ACC112 (cell line): ENCODE measurements at regions not wholly inside any gene's neighbourhood (a gene's known extent, or its start where the extent isn't known, plus 50 kb on each side); places are given as distances from the start of the nearest gene placed in this dataset.

Experiments
- H2AFZ ChIP-seq: fragments of 200-600 bp; sonication (generic); one replicate; pipeline ENCODE4 v1.6.0; 2017; ENCODE audit warnings: antibody characterized with exemption, low read length; ENCODE audit not compliant: unreplicated experiment
- H3K27ac ChIP-seq: fragments of 200-600 bp; sonication (generic); 2 replicates; pipeline ENCODE4 v1.5.1; 2014; ENCODE audit warnings: low read depth, mild to moderate bottlenecking, antibody characterized with exemption, low read length, moderate library complexity
- H3K27me3 ChIP-seq: fragments of 200-600 bp; sonication (generic); 2 replicates; pipeline ENCODE4 v1.6.1; 2014; ENCODE audit warnings: mild to moderate bottlenecking, antibody characterized with exemption, low read length, moderate library complexity, mixed read lengths; ENCODE audit not compliant: insufficient read depth
- H3K36me3 ChIP-seq: fragments of 200-600 bp; sonication (generic); 2 replicates; pipeline ENCODE4 v1.6.1; 2016; ENCODE audit warnings: mild to moderate bottlenecking, antibody characterized with exemption, low read length, moderate library complexity, mixed read lengths; ENCODE audit not compliant: insufficient read depth
- H3K4me1 ChIP-seq: fragments of 200-600 bp; sonication (generic); one replicate; pipeline ENCODE4 v1.6.1; 2016; ENCODE audit warnings: low read length, mixed read lengths; ENCODE audit not compliant: insufficient read depth, unreplicated experiment, control insufficient read depth
- H3K4me3 ChIP-seq: fragments of 200-600 bp; sonication (generic); 2 replicates; pipeline ENCODE4 v1.5.1; 2014; ENCODE audit warnings: mild to moderate bottlenecking, low read depth, low read length
- H3K79me2 ChIP-seq: fragments of 200-600 bp; sonication (generic); one replicate; pipeline ENCODE4 v1.6.0; 2016; ENCODE audit warnings: low read length; ENCODE audit not compliant: control insufficient read depth, unreplicated experiment, insufficient read depth

- peaks cover 27% of the 10 kb centered on the region; the same call in 1 of the 2 replicates for H3K27me3 ChIP-seq
- H3K79me2 ChIP-seq: no peaks in the 10 kb centered on the region
- H3K27ac ChIP-seq: no peak overlapping the region
- 0 out of 2 replicates have a peak overlapping the region, but pooled peaks have one; percentile 39 for H3K4me3 ChIP-seq
- peak overlapping the region; percentile 13 for H2AFZ ChIP-seq
- H3K36me3 ChIP-seq: no peaks in the 10 kb centered on the region
- peaks cover 12% of the 10 kb centered on the region for H3K4me1 ChIP-seq
These were observed 64.4 kb upstream of the TM9SF2 start for GRCh38 chr13:99436686-99437416.

- no peak overlapping the region for H2AFZ ChIP-seq
- H3K27me3 ChIP-seq: peaks cover 27% of the 10 kb centered on the region; the same call in 1 of the 2 replicates
- no peaks in the 10 kb centered on the region for H3K79me2 ChIP-seq
- H3K4me1 ChIP-seq: no peaks in the 10 kb centered on the region
- H3K4me3 ChIP-seq: no peak overlapping the region
- no peaks in the 10 kb centered on the region for H3K36me3 ChIP-seq
- H3K27ac ChIP-seq: no peak overlapping the region
These were observed 62.2 kb upstream of the TM9SF2 start for GRCh38 chr13:99439048-99439447.

DNA sequence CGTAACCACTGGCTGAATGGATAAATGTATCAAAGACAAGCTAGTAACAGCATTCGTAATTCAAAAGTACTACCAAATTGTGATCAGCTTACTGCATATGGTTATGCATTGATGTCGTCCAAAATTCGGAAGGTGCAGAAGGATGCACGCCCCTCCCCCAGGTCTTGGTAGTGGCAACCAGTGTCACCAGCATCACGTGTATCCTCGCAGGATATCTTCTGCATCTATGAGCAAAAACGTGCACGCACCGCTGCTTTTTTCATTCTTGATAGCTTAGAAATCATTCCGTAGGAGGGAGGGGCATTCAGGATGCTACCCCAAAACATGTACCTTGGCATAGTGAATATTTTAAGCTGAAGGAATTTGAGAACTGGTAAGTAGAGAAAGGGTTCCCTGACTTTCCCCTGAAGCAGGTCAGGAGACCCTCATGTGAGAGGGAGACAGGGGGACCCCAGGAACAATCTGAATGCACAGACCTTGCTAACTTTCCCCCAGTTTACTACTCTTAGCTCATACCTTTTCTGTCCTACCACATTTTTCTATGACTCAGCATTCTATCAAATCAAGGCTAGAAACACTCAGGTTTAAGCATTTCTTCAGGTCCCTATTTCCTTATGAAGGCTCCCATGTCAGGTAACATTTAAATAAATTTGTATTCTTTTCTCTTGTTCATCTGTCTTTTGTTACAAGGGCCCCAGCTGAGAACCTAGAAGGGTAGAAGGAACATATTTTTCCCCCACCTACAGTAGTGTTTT lies 61.2 kb upstream of the TM9SF2 start:
- Histone ChIP-seq H2AFZ (no peak overlapping the region), H3K4me3 (no peak overlapping the region), H3K27me3 (peaks cover 27% of the 10 kb centered on the region; the same call in 1 of the 2 replicates), H3K4me1 (no peaks in the 10 kb centered on the region), H3K79me2 (no peaks in the 10 kb centered on the region), H3K36me3 (no peaks in the 10 kb centered on the region), H3K27ac (no peak overlapping the region)

GRCh38 chr13:99442273-99442895 lies 58.9 kb upstream of the TM9SF2 start:
- Histone ChIP-seq H3K4me1 (no peaks in the 10 kb centered on the region), H3K36me3 (no peaks in the 10 kb centered on the region), H3K4me3 (no peak overlapping the region), H3K79me2 (no peaks in the 10 kb centered on the region), H3K27ac (no peak overlapping the region), H3K27me3 (peaks cover 27% of the 10 kb centered on the region; the same call in 1 of the 2 replicates), H2AFZ (no peak overlapping the region)

DNA sequence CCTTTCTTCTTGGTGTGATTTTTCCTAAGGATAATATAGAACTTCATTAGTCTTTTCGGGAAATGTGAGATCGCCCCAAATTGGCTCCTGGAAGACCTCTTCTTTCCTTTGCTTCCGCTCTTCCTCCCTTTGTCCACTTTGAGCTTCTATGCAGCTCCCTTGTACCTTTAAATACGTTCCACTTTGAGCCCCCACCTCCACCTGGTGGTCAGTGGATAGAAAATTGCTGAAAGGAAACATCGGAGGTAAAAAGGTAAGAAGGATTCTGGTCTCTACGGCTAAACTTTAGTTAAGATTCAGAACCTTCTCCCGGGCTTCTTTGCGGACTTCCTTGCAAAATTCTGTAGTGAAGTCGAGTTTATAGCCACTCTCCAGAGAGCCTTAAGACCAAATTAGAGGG lies 55.0 kb upstream of the TM9SF2 start:
- no peaks in the 10 kb centered on the region for H3K4me1 ChIP-seq

GRCh38 chr13:99448546-99448945 lies 52.7 kb upstream of the TM9SF2 start:
- no peak overlapping the region for H3K4me3 ChIP-seq
- H3K4me1 ChIP-seq: no peaks in the 10 kb centered on the region
- no peak overlapping the region for H3K27ac ChIP-seq
- H3K27me3 ChIP-seq: 0 out of 2 replicates have a peak, but pooled peaks cover 4% of the 10 kb centered on the region
- no peak overlapping the region for H2AFZ ChIP-seq
- H3K36me3 ChIP-seq: no peaks in the 10 kb centered on the region
- no peaks in the 10 kb centered on the region for H3K79me2 ChIP-seq

More for the DNA sequence above, 55.0 kb upstream of the TM9SF2 start:
- Histone ChIP-seq H3K27ac (no peak overlapping the region), H3K27me3 (0 out of 2 replicates have a peak, but pooled peaks cover 4% of the 10 kb centered on the region), H2AFZ (no peak overlapping the region), H3K36me3 (no peaks in the 10 kb centered on the region), H3K79me2 (no peaks in the 10 kb centered on the region), H3K4me3 (no peak overlapping the region)

GRCh38 chr13:99450416-99450815 lies 50.9 kb upstream of the TM9SF2 start:
- Histone ChIP-seq H3K27ac (no peak overlapping the region), H3K4me3 (no peak overlapping the region), H2AFZ (no peak overlapping the region), H3K79me2 (no peaks in the 10 kb centered on the region), H3K4me1 (no peaks in the 10 kb centered on the region), H3K27me3 (0 out of 2 replicates have a peak, but pooled peaks cover 4% of the 10 kb centered on the region), H3K36me3 (no peaks in the 10 kb centered on the region)
